IMR-90 (cell line): ENCODE measurements at regions not wholly inside any gene's neighbourhood (a gene's known extent, or its start where the extent isn't known, plus 50 kb on each side); places are given as distances from the start of the nearest gene placed in this dataset.
A peak's percentile ranks its signal among the peaks of the same experiment; 100 is the strongest.

Source experiments
- ATAC-seq: fragments of 200-7000 bp; cut with Tn5 transposase; 2 replicates; pipeline ENCODE4 v1.9.1; 2020; ENCODE audit warnings: low read depth, mild to moderate bottlenecking, moderate library complexity
- BruUV-seq: library from RNA; stranded (reverse); fragments of 400-500 nt; replicated peaks from 2 replicates; lab custom pipeline; 2021; lab: Mats Ljungman, UMichigan
- CTCF ChIA-PET: fragments of 300-600 bp; formaldehyde crosslinking; extraction: SDS; loops from one replicate; lab custom pipeline; 2021; ENCODE audit warnings: antibody characterized with exemption; lab: Yijun Ruan, JAX
- POLR2A ChIA-PET: fragments of 300-600 bp; sonication (Branson Sonifier 250); formaldehyde crosslinking; loops from one replicate; lab custom pipeline; 2022; ENCODE audit warnings: antibody characterized with exemption; ENCODE audit not compliant: unreplicated experiment; lab: Charles Lee
- DNase-seq: peaks from one replicate; pipeline ENCODE4 v3.0.0; 2013
- H2AFZ ChIP-seq: replicated peaks from 2 replicates; pipeline ENCODE3; 2013; ENCODE audit warnings: low read length, mild to moderate bottlenecking; ENCODE audit not compliant: poor library complexity
- H2AK5ac ChIP-seq: 2 replicates; pipeline ENCODE4 v1.6.1; 2013; ENCODE audit warnings: low read depth, low read length, inconsistent platforms
- H2AK9ac ChIP-seq: replicated peaks from 2 replicates; pipeline ENCODE3; 2013; ENCODE audit warnings: mild to moderate bottlenecking, low read depth, low read length, moderate library complexity; ENCODE audit not compliant: poor library complexity
- H2BK120ac ChIP-seq: 2 replicates; pipeline ENCODE4 v1.6.1; 2013; ENCODE audit warnings: low read depth, low read length, inconsistent platforms
- H2BK15ac ChIP-seq: 3 replicates; pipeline ENCODE4 v1.6.1; 2013; ENCODE audit warnings: low read depth, low read length, inconsistent platforms
- H2BK20ac ChIP-seq: 2 replicates; pipeline ENCODE4 v1.6.1; 2013; ENCODE audit warnings: low read depth, mild to moderate bottlenecking, inconsistent platforms, low read length, moderate library complexity
- H2BK5ac ChIP-seq: 2 replicates; pipeline ENCODE4 v1.6.1; 2013; ENCODE audit warnings: mild to moderate bottlenecking, low read depth, low read length, inconsistent platforms; ENCODE audit not compliant: poor library complexity, severe bottlenecking
- H3K14ac ChIP-seq: replicated peaks from 2 replicates; pipeline ENCODE4 v1.6.1; 2013; ENCODE audit warnings: low read depth, low read length, inconsistent platforms
- H3K18ac ChIP-seq: 2 replicates; pipeline ENCODE4 v1.6.1; 2013; ENCODE audit warnings: low read depth, low read length, control low read depth
- H3K23ac ChIP-seq: 2 replicates; pipeline ENCODE4 v1.6.1; 2013; ENCODE audit warnings: low read depth, low read length, inconsistent platforms
- H3K27ac ChIP-seq: 2 replicates; pipeline ENCODE4 v1.5.1; 2013; ENCODE audit warnings: mild to moderate bottlenecking, control low read depth, low read length; ENCODE audit not compliant: insufficient read depth
- H3K27me3 ChIP-seq: 2 replicates; pipeline ENCODE4 v1.6.1; 2013; ENCODE audit warnings: low read length; ENCODE audit not compliant: control insufficient read depth, insufficient read depth
- H3K36me3 ChIP-seq: 2 replicates; pipeline ENCODE4 v1.6.1; 2013; ENCODE audit warnings: low read length, mixed read lengths; ENCODE audit not compliant: control insufficient read depth, insufficient read depth
- H3K4ac ChIP-seq: 2 replicates; pipeline ENCODE4 v1.6.1; 2013; ENCODE audit warnings: low read depth, low read length, inconsistent platforms
- H3K4me1 ChIP-seq: 2 replicates; pipeline ENCODE4 v1.6.1; 2013; ENCODE audit warnings: low read length, mixed read lengths; ENCODE audit not compliant: control insufficient read depth, insufficient read depth
- H3K4me2 ChIP-seq: 2 replicates; pipeline ENCODE4 v1.6.1; 2013; ENCODE audit warnings: low read depth, mild to moderate bottlenecking, control low read depth, low read length, moderate library complexity
- H3K4me3 ChIP-seq: 2 replicates; pipeline ENCODE4 v1.5.1; 2013; ENCODE audit warnings: low read depth, mild to moderate bottlenecking, control low read depth, low read length, moderate library complexity; ENCODE audit not compliant: insufficient read depth
- H3K56ac ChIP-seq: 2 replicates; pipeline ENCODE4 v1.6.1; 2013; ENCODE audit warnings: low read length, inconsistent platforms; ENCODE audit not compliant: insufficient read depth; ENCODE audit errors: extremely low read depth
- H3K79me1 ChIP-seq, 2 experiments: 2 replicates each; pipeline ENCODE4 v1.6.1; 2013; ENCODE audit warnings: low read length in 2 of 2, inconsistent platforms in 1 of 2, low read depth in 1 of 2
- H3K9ac ChIP-seq: 2 replicates; pipeline ENCODE4 v1.6.1; 2013; ENCODE audit warnings: low read depth, low read length, control low read depth
- H3K9me1 ChIP-seq: 2 replicates; pipeline ENCODE4 v1.6.1; 2013; ENCODE audit warnings: low read length, inconsistent platforms; ENCODE audit not compliant: insufficient read depth
- H3K9me3 ChIP-seq: 2 replicates; pipeline ENCODE4 v1.6.1; 2013; ENCODE audit warnings: low read length; ENCODE audit not compliant: control insufficient read depth, insufficient read depth
- H4K20me1 ChIP-seq: 2 replicates; pipeline ENCODE4 v1.6.1; 2013; ENCODE audit warnings: low read length, inconsistent platforms; ENCODE audit not compliant: insufficient read depth
- H4K5ac ChIP-seq: 2 replicates; pipeline ENCODE4 v1.6.1; 2013; ENCODE audit warnings: mild to moderate bottlenecking, low read depth, low read length, control low read depth
- H4K8ac ChIP-seq, 2 experiments: 2 replicates each; pipeline ENCODE4 v1.6.1; 2013; ENCODE audit warnings: low read depth in 2 of 2, low read length in 2 of 2, control low read depth in 1 of 2, inconsistent platforms in 1 of 2
- H4K91ac ChIP-seq: 2 replicates; pipeline ENCODE4 v1.6.1; 2013; ENCODE audit warnings: low read depth, low read length, inconsistent platforms; ENCODE audit not compliant: insufficient read depth
- MAZ ChIP-seq: IDR thresholded peaks from 2 replicates; pipeline ENCODE4 v1.6.1; 2012; ENCODE audit warnings: low read depth, mild to moderate bottlenecking, low read length, improper control_type of control experiment, moderate library complexity, borderline replicate concordance
- POLR2A ChIP-seq: IDR thresholded peaks from 2 replicates; pipeline ENCODE4 v1.6.1; 2012; ENCODE audit warnings: mild to moderate bottlenecking, low read depth, low read length
- RAD21 ChIP-seq: IDR thresholded peaks from 2 replicates; pipeline ENCODE4 v1.6.1; 2012; ENCODE audit warnings: low read length, improper control_type of control experiment
- SMC3 ChIP-seq: fragments of 150-350 bp; IDR thresholded peaks from 2 replicates; pipeline ENCODE4 v1.6.1; 2016; ENCODE audit warnings: low read depth, mild to moderate bottlenecking, antibody characterized with exemption, low read length, moderate library complexity
- WGBS, 2 experiments: methylation state at CpG; one replicate each; pipeline versions ENCODE4 v1.1.5 to v1.1.7; 2013; ENCODE audit warnings: missing lambda C conversion rate in 2 of 2; ENCODE audit not compliant: insufficient read length in 1 of 2; ENCODE audit errors: extremely low coverage in 2 of 2; 5-methylcytosine and 5-hydroxymethylcytosine counted together
- dilution Hi-C: fragments of 300-500 bp; cut with HindIII; formaldehyde crosslinking; loops from one replicate; pipeline ENCODE4 v1.14.3; 2018; ENCODE audit warnings: low sequenced_read_pairs; ENCODE audit not compliant: unreplicated experiment
- in situ Hi-C: fragments of 300-500 bp; cut with MboI; formaldehyde crosslinking; loops from 3 replicates; pipeline ENCODE4 v1.14.3; 2019; ENCODE audit warnings: low sequenced_read_pairs, inconsistent platforms, mixed read lengths
- intact Hi-C: fragments of 100-400 bp; cut with micrococcal nuclease; formaldehyde crosslinking; loops from 2 replicates; pipeline ENCODE4 v1.10.0; 2022
- TF ChIP-seq, protein P1 (sequence below): conservative IDR thresholded peaks from 2 replicates; pipeline ENCODE4 v1.5.1; 2012; ENCODE audit warnings: mild to moderate bottlenecking, low read depth, low read length, improper control_type of control experiment
- TF ChIP-seq, protein P2 (sequence below): fragments of 150-350 bp; IDR thresholded peaks from 2 replicates; pipeline ENCODE4 v1.6.1; 2016; ENCODE audit warnings: low read depth, mild to moderate bottlenecking, low read length, moderate library complexity, borderline replicate concordance
- TF ChIP-seq, protein P3 (sequence below): fragments of 150-350 bp; IDR thresholded peaks from 2 replicates; pipeline ENCODE4 v1.6.1; 2017; ENCODE audit warnings: mild to moderate bottlenecking, antibody characterized with exemption, low read length, low read depth

DNA sequence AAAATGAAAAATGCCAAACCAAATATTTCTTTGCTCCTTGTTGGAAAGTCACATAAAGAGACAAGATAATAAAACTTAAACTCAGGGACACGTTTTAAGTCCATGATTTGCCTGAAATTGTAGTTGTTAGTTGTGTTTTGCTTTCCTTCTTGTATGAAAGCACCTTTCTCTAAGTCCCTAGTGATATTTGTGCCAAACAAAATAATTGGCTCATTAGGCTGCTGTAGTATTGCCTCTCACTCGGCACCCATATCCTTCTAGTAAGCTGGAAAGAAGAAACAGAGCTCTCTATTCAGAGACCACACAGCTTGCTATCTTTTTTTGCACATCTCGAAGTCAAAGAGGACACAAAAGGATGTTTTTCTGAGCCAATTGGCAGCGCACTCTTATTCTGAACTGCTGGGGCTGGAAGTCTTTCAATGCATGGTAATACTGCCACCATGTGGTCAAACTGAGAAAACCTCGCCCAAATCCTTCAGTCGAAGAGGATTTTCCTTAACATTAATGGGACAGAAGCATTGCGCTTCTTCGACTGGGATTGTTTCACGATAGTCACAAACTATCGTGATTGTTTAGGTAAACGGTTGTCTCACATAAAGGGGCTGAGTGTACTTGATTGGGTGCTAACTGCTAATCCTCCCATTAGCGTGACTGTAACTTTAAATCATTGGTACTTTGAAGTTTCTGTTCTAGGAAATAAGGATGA lies 571.9 kb upstream of the LCORL start:
- ChIA-PET CTCF (interaction anchor here (1.1 to 1.2 kb wide), 2 partner anchors 16 to 776 kb away, joined by 3 to 4 read pairs; no protein-coding TSS in a partner anchor), POLR2A (no interaction called here)
- WGBS, 2 experiments: 0% methylated on average over 1 of the region's 12 CpGs; no CpG with 5 or more reads in 1 of the 2 experiments
- Histone ChIP-seq H4K5ac (no peak overlapping the region), H3K36me3 (no peaks in the 10 kb centered on the region), H3K79me1 (no peaks in the 10 kb centered on the region), H3K4me2 (peak overlapping the region; percentile 81; the same call in 1 of the 2 replicates), H3K27me3 (peaks cover 1% of the 10 kb centered on the region; the same call in 1 of the 2 replicates), H3K4ac (no peak overlapping the region), H3K23ac (no peak overlapping the region), H3K27ac (no peak overlapping the region), H2BK120ac (no peak overlapping the region), H3K9me1 (no peaks in the 10 kb centered on the region), H3K18ac (no peak overlapping the region), H3K14ac (no peak overlapping the region), H2AK5ac (no peak overlapping the region), H2AFZ (peak overlapping the region; percentile 24), H2BK5ac (no peak overlapping the region), H2BK15ac (no peak overlapping the region), H3K4me1 (no peaks in the 10 kb centered on the region), H3K9ac (no peak overlapping the region), H2AK9ac (no peak overlapping the region), H3K4me3 (peak overlapping the region; percentile 9; the same call in 1 of the 2 replicates), H4K20me1 (no peaks in the 10 kb centered on the region), H3K9me3 (no peaks in the 10 kb centered on the region), H2BK20ac (no peak overlapping the region), H4K8ac (no peak overlapping the region), H3K56ac (no peak overlapping the region), H4K91ac (no peak overlapping the region)
- ATAC-seq (peak; percentile 89), DNase-seq (peak; percentile 74)
- TF ChIP-seq MAZ: no peak
- TF ChIP-seq RAD21: peak; percentile 89
- TF ChIP-seq, protein P1, sequence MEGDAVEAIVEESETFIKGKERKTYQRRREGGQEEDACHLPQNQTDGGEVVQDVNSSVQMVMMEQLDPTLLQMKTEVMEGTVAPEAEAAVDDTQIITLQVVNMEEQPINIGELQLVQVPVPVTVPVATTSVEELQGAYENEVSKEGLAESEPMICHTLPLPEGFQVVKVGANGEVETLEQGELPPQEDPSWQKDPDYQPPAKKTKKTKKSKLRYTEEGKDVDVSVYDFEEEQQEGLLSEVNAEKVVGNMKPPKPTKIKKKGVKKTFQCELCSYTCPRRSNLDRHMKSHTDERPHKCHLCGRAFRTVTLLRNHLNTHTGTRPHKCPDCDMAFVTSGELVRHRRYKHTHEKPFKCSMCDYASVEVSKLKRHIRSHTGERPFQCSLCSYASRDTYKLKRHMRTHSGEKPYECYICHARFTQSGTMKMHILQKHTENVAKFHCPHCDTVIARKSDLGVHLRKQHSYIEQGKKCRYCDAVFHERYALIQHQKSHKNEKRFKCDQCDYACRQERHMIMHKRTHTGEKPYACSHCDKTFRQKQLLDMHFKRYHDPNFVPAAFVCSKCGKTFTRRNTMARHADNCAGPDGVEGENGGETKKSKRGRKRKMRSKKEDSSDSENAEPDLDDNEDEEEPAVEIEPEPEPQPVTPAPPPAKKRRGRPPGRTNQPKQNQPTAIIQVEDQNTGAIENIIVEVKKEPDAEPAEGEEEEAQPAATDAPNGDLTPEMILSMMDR: peak; percentile 85
- no peak for TF ChIP-seq POLR2A
- peak; percentile 80 for TF ChIP-seq SMC3
- TF ChIP-seq, protein P2, sequence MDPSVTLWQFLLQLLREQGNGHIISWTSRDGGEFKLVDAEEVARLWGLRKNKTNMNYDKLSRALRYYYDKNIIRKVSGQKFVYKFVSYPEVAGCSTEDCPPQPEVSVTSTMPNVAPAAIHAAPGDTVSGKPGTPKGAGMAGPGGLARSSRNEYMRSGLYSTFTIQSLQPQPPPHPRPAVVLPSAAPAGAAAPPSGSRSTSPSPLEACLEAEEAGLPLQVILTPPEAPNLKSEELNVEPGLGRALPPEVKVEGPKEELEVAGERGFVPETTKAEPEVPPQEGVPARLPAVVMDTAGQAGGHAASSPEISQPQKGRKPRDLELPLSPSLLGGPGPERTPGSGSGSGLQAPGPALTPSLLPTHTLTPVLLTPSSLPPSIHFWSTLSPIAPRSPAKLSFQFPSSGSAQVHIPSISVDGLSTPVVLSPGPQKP: no peak
- TF ChIP-seq, protein P3, sequence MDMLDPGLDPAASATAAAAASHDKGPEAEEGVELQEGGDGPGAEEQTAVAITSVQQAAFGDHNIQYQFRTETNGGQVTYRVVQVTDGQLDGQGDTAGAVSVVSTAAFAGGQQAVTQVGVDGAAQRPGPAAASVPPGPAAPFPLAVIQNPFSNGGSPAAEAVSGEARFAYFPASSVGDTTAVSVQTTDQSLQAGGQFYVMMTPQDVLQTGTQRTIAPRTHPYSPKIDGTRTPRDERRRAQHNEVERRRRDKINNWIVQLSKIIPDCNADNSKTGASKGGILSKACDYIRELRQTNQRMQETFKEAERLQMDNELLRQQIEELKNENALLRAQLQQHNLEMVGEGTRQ: no peak
- intact Hi-C loops (loop anchor here (1.0 to 2.0 kb wide), 7 partner anchors 573 to 1044 kb away; partner anchors contain the start of genes LAP3 and LCORL), in situ Hi-C loops (loop anchor here (5.0 to 25.0 kb wide), 4 partner anchors 669 to 1046 kb away; partner anchors contain the start of genes DCAF16 and NCAPG), dilution Hi-C loops (no loop called here)
- no TSS peak for BruUV-seq
